Prostate gland (tissue), 2 donors: ENCODE measurements at regions not wholly inside any gene's neighbourhood (a gene's known extent, or its start where the extent isn't known, plus 50 kb on each side); places are given as distances from the start of the nearest gene placed in this dataset.

Experiments used
- CTCF ChIP-seq, 4 experiments: fragments of 200-600 bp in 2 of 4; fragments of 450-650 bp in 2 of 4; sonication (generic) in 2 of 4; IDR thresholded peaks; 1 replicate in 3 of 4; 2 replicates in 1 of 4; pipeline ENCODE4 v1.5.1; 2016 to 2019; ENCODE audit warnings: antibody characterized with exemption in 4 of 4, mild to moderate bottlenecking in 2 of 4, moderate library complexity in 2 of 4
- POLR2AphosphoS5 ChIP-seq: sonication (generic); formaldehyde crosslinking; IDR thresholded peaks from one replicate; pipeline ENCODE4 v1.6.1; 2017; ENCODE audit warnings: antibody characterized with exemption

DNA sequence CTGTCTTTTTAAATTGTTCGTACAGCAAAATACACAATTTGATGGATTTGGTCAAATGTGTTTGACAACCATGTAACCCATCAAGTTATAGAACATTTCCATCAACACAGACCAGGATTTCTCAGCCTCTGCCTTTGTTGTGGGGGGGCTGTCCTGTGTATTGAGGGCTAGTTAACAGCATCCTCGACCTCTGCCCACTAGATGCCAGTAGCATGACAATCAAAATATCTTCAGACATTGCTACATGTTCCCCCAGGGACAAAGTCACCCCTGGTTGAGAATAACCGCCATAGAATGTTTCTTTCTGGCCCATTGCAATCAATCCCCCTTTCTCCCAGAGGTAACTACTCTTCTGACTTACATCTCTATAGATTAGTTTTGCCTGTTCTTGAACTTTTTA, 310.1 kb upstream of the RGMA start:
- no peak for TF ChIP-seq CTCF (IDR thresholded peaks at IDR 0.05)
- TF ChIP-seq POLR2AphosphoS5: no peak
